ENCODE measurements at regions not wholly inside any gene's neighbourhood (a gene's known extent, or its start where the extent isn't known, plus 50 kb on each side); places are given as distances from the start of the nearest gene placed in this dataset.

GRCh38 chr4:123659730-123660129, 263.1 kb downstream of the SPRY1 start:
- H3K27ac ChIP-seq (ENCODE audit: low read depth, low read length) = no peak overlapping the region
- no peak overlapping the region for H3K4me3 ChIP-seq (ENCODE audit: low read length)

GRCh38 chr4:123661080-123661737, 264.6 kb downstream of the SPRY1 start:
- no peak overlapping the region for H3K4me2 ChIP-seq (ENCODE audit: low read length)

More at GRCh38 chr4:123659730-123660129, 263.1 kb downstream of the SPRY1 start:
- no peaks in the 10 kb centered on the region for H3K27me3 ChIP-seq (ENCODE audit: control insufficient read depth, low read length)
- no peaks in the 10 kb centered on the region for H3K9me3 ChIP-seq (ENCODE audit: control insufficient read depth, insufficient read depth, low read length)
- no peaks in the 10 kb centered on the region for H3F3A ChIP-seq (ENCODE audit: control insufficient read depth, insufficient read depth)
- no peaks in the 10 kb centered on the region for H3K9me2 ChIP-seq (replicated peaks; ENCODE audit: control insufficient read depth, low read length)
- H4K20me1 ChIP-seq (ENCODE audit: control insufficient read depth, insufficient read depth, low read depth, low read length) = no peaks in the 10 kb centered on the region
- H3K79me2 ChIP-seq (ENCODE audit: control insufficient read depth, low read length) = no peaks in the 10 kb centered on the region
- H3K36me3 ChIP-seq (ENCODE audit: control insufficient read depth, low read length) = no peaks in the 10 kb centered on the region
- H3K4me2 ChIP-seq (ENCODE audit: low read length) = no peak overlapping the region
- H3K4me1 ChIP-seq (ENCODE audit: control insufficient read depth, low read length) = no peaks in the 10 kb centered on the region
- TF ChIP-seq EZH2phosphoT487 (IDR thresholded peaks at IDR 0.05; ENCODE audit: borderline replicate concordance, low read length) = no peak
- peak; percentile 43 for TF ChIP-seq CTCF (IDR thresholded peaks at IDR 0.05; ENCODE audit: low read depth, low read length, poor library complexity, severe bottlenecking)

GRCh38 chr4:123662827-123663226, 266.2 kb downstream of the SPRY1 start:
- no peaks in the 10 kb centered on the region for H3K36me3 ChIP-seq (ENCODE audit: control insufficient read depth, low read length)
- H3K79me2 ChIP-seq (ENCODE audit: control insufficient read depth, low read length) = no peaks in the 10 kb centered on the region
- no peaks in the 10 kb centered on the region for H3F3A ChIP-seq (ENCODE audit: control insufficient read depth, insufficient read depth)
- no peaks in the 10 kb centered on the region for H3K4me1 ChIP-seq (ENCODE audit: control insufficient read depth, low read length)
- H3K9me3 ChIP-seq (ENCODE audit: control insufficient read depth, insufficient read depth, low read length) = no peaks in the 10 kb centered on the region
- H3K27me3 ChIP-seq (ENCODE audit: control insufficient read depth, low read length) = no peaks in the 10 kb centered on the region; the same call in 1 of the 2 replicates
- TF ChIP-seq EZH2phosphoT487 (IDR thresholded peaks at IDR 0.05; ENCODE audit: borderline replicate concordance, low read length) (no peak), CTCF (IDR thresholded peaks at IDR 0.05; ENCODE audit: low read depth, low read length, poor library complexity, severe bottlenecking) (no peak)
- no peak overlapping the region for H3K4me3 ChIP-seq (ENCODE audit: low read length)
- H4K20me1 ChIP-seq (ENCODE audit: control insufficient read depth, insufficient read depth, low read depth, low read length) = no peaks in the 10 kb centered on the region
- H3K9me2 ChIP-seq (replicated peaks; ENCODE audit: control insufficient read depth, low read length) = no peaks in the 10 kb centered on the region
- H3K27ac ChIP-seq (ENCODE audit: low read depth, low read length) = no peak overlapping the region
- H3K4me2 ChIP-seq (ENCODE audit: low read length) = no peak overlapping the region

More at GRCh38 chr4:123661080-123661737, 264.6 kb downstream of the SPRY1 start:
- no peaks in the 10 kb centered on the region for H3K79me2 ChIP-seq (ENCODE audit: control insufficient read depth, low read length)
- no peaks in the 10 kb centered on the region for H3K9me2 ChIP-seq (replicated peaks; ENCODE audit: control insufficient read depth, low read length)
- no peak overlapping the region for H3K27ac ChIP-seq (ENCODE audit: low read depth, low read length)
- no peaks in the 10 kb centered on the region for H3F3A ChIP-seq (ENCODE audit: control insufficient read depth, insufficient read depth)
- no peaks in the 10 kb centered on the region for H3K36me3 ChIP-seq (ENCODE audit: control insufficient read depth, low read length)
- H3K27me3 ChIP-seq (ENCODE audit: control insufficient read depth, low read length) = no peaks in the 10 kb centered on the region; the same call in 1 of the 2 replicates
- H3K4me3 ChIP-seq (ENCODE audit: low read length) = no peak overlapping the region
- H3K9me3 ChIP-seq (ENCODE audit: control insufficient read depth, insufficient read depth, low read length) = no peaks in the 10 kb centered on the region
- no peak for TF ChIP-seq CTCF (IDR thresholded peaks at IDR 0.05; ENCODE audit: low read depth, low read length, poor library complexity, severe bottlenecking)
- no peak for TF ChIP-seq EZH2phosphoT487 (IDR thresholded peaks at IDR 0.05; ENCODE audit: borderline replicate concordance, low read length)
- H3K4me1 ChIP-seq (ENCODE audit: control insufficient read depth, low read length) = no peaks in the 10 kb centered on the region
- no peaks in the 10 kb centered on the region for H4K20me1 ChIP-seq (ENCODE audit: control insufficient read depth, insufficient read depth, low read depth, low read length)

Data from DOHH2 (cell line).